K562 (cell line): ENCODE measurements at regions not wholly inside any gene's neighbourhood (a gene's known extent, or its start where the extent isn't known, plus 50 kb on each side); places are given as distances from the start of the nearest gene placed in this dataset.
A peak's percentile ranks its signal among the peaks of the same experiment; 100 is the strongest.

Experiments
- MGA ChIP-seq: fragments of 450-650 bp; IDR thresholded peaks from 2 replicates; pipeline ENCODE4 v1.6.1; 2016; ENCODE audit warnings: mild to moderate bottlenecking, moderate library complexity
- MTA2 ChIP-seq: fragments of 450-650 bp; IDR thresholded peaks from 2 replicates; pipeline ENCODE4 v1.6.1; 2016; ENCODE audit warnings: low read depth
- SREBF1 ChIP-seq: fragments of 150-350 bp; IDR thresholded peaks from 2 replicates; pipeline ENCODE4 v1.6.1; 2014; ENCODE audit warnings: antibody characterized with exemption, low read depth, low read length, borderline replicate concordance
- SRSF3 ChIP-seq: fragments of 200-400 bp; formaldehyde crosslinking; IDR thresholded peaks from 2 replicates; pipeline ENCODE4 v1.6.1; 2016; ENCODE audit warnings: mild to moderate bottlenecking, low read length, moderate library complexity; ENCODE audit not compliant: insufficient read depth
- ZBTB17 ChIP-seq: fragments of 450-650 bp; formaldehyde crosslinking; IDR thresholded peaks from 2 replicates; pipeline ENCODE4 v1.4.0; 2020; ENCODE audit warnings: mild to moderate bottlenecking
- ZHX1 ChIP-seq: fragments of 150-350 bp; conservative IDR thresholded peaks from 2 replicates; pipeline ENCODE4 v1.6.1; 2014; ENCODE audit warnings: low read length
- TF ChIP-seq, protein P1 (sequence below): fragments of 250-450 bp; sonication (Bioruptor Pico); IDR thresholded peaks from 2 replicates; pipeline ENCODE4 v1.4.0; 2020; ENCODE audit warnings: borderline replicate concordance

GRCh38 chr1:244353551-244354091 lies 98.1 kb downstream of the ADSS2 start (continued):
- TF ChIP-seq MGA (peak; percentile 47), SRSF3 (no peak), SREBF1 (no peak), ZHX1 (no peak), ZBTB17 (CRISPR knock-in tag) (no peak), MTA2 (0 out of 2 replicates have a peak, but pooled peaks have one; percentile 32)
- TF ChIP-seq, protein P1, sequence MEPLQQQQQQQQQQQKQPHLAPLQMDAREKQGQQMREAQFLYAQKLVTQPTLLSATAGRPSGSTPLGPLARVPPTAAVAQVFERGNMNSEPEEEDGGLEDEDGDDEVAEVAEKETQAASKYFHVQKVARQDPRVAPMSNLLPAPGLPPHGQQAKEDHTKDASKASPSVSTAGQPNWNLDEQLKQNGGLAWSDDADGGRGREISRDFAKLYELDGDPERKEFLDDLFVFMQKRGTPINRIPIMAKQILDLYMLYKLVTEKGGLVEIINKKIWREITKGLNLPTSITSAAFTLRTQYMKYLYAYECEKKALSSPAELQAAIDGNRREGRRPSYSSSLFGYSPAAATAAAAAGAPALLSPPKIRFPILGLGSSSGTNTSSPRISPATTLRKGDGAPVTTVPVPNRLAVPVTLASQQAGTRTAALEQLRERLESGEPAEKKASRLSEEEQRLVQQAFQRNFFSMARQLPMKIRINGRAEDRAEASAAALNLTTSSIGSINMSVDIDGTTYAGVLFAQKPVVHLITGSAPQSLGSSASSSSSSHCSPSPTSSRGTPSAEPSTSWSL (CRISPR knock-in tag) = no peak
